HEK293T (cell line): ENCODE measurements at regions not wholly inside any gene's neighbourhood (a gene's known extent, or its start where the extent isn't known, plus 50 kb on each side); places are given as distances from the start of the nearest gene placed in this dataset.

Source experiments
- CTBP1 ChIP-seq: fragments of 450-650 bp; IDR thresholded peaks from 2 replicates; pipeline ENCODE4 v1.6.1; 2016; ENCODE audit warnings: borderline replicate concordance
- PKNOX1 ChIP-seq: fragments of 450-650 bp; IDR thresholded peaks from 2 replicates; pipeline ENCODE4 v1.6.1; 2016
- TARDBP ChIP-seq: fragments of 450-650 bp; IDR thresholded peaks from 2 replicates; pipeline ENCODE4 v1.6.1; 2016

DNA sequence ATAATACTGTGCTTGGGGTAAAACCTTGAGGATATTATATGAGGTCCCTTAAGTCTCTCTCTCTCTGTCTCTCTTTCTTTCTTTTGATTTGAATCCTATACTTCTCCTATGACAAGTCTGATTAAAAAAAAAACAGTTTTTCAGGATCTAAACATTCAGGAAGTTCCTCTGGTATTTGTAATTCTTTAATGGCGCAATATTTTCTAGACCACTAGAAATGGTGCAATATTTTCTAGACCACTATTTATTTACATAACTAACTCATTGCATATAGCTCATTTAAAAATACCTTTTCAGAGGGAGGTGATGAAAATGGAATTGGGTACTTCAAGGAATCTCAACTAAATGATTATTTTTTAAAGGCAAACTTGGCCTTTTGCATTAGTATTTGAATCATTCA lies 1235.3 kb downstream of the GATA3 start:
- no peak for TF ChIP-seq CTBP1
- TF ChIP-seq TARDBP: no peak
- TF ChIP-seq PKNOX1: no peak
